Epidermal melanocyte (primary cell): ENCODE measurements at regions not wholly inside any gene's neighbourhood (a gene's known extent, or its start where the extent isn't known, plus 50 kb on each side); places are given as distances from the start of the nearest gene placed in this dataset.
"Not testable (repeated sequence)": the region's sequence is repeated elsewhere in the genome, so short reads cannot be mapped to it uniquely, and the experiment has no call there.

ENCODE experiments used
- DNase-seq: peaks from one replicate; pipeline ENCODE4 v3.0.0; 2011; ENCODE audit warnings: low spot score; ENCODE audit not compliant: insufficient read length

DNA sequence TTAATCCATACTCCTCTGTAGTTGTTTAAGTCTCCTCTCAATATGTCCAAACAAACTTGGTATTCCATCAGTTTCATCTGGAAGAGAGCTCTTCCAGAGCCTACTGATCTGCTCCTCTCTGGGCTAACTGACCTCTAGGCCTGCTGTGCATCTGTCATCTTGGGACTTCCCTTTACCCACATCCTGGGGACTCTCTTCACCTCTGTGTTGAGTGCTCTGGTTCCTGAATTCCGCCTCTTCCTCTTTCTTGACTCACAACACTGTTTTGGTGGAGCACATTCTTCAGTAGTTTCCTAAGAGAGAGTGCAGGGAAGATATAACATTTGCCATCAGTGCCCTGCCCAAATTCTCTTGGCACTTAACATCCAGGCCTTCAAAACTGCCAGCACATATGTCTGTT is 55.9 kb upstream of the NOTCH2NLA start:
- not testable (repeated sequence) for DNase-seq

DNA sequence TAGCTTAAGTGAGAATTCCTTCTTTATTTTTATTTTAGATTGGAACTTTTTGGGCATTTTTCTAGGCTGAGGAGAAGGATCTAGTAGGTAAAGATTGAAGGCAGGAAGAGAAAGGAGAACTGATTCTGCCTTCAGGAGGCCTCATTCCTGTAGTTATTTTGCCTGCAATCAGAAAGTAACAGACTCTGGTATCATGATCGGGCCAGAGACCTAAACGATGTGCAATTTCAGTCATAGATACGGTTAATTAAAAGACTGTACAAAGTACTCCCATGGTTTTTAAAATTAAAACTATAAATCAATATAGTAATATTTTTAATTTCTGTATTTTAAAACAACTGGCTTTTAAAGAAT is 54.7 kb upstream of the NOTCH2NLA start:
- not testable (repeated sequence) for DNase-seq

DNA sequence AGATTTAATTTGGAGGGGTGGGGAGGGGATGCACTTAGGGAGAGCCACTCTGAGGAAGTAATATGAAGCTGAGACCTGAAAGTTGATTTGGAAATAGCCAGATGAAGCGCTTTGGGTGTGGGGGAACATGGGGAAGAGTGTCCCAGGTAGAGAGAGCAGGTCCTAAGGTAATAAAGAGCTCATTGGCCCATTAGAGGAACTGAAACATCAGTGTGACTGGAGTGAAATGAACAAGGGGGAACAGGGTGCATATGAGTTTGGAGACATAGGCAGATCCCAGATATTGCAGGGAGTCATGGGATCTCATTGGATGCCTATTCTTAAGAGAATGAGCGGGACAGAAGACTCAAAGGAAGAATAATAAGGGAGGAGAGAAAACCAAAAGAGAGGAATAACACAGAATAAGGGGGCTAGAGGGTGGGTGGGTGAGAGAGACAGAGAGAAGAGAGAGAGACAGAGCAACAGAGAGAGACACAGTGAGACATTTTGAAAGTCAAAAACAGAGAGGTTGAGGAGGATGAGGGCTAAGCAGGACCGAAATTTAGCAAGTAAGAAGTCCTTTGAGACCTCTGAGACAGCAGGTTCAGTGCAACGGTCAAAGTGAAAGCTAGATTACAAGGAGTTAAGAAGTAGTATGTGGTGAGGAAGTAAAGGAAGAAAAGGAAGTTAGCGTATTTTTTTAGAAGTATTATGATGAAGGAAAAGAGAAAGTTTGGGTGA is 54.1 kb upstream of the NOTCH2NLA start:
- DNase-seq, result not testable (repeated sequence)

DNA sequence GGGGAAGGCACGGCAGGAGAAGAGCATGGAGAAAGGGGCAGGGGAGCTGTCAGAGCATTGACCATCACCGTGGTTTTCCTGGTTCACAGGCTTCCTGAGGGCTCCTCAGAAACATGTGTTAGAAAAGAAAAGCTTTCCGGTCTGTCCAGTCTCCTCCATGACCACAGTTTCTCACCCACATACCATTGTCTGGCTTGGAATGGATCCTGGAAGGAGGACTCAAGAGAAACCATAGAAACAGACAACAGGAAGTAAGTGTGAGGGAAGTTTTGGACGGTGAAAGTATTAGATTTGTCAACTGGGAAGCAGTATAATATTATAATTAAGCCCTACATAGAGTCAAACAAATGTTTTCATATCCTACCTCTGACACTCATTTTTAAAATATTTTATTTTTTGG is 52.7 kb upstream of the NOTCH2NLA start:
- DNase-seq, result not testable (repeated sequence)

DNA sequence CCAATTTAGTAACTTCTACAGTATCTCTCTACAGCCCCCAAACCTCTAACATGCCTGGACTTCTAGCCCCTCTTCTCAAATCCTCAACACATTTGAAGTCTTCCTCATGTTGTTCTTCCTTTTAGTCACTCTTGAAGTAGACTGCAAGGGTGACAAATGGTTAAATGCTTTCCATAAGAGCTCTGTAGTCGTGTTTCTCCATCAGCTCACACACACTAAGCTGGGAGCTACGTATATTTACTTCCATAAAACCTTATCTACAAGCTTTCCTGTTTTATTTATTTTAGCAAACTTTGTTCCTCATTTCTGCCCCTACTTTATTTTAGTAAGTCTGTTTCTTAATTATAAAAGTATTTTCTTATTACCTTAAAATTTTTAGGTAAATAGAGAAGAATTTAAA is 49.9 kb upstream of the NOTCH2NLA start:
- not testable (repeated sequence) for DNase-seq
